ENCODE measurements at regions not wholly inside any gene's neighbourhood (a gene's known extent, or its start where the extent isn't known, plus 50 kb on each side); places are given as distances from the start of the nearest gene placed in this dataset.
"Not testable (repeated sequence)": the region's sequence is repeated elsewhere in the genome, so short reads cannot be mapped to it uniquely, and the experiment has no call there.

GRCh38 chr15:56794553-56795329 lies 61.4 kb upstream of the ZNF280D start:
- H3K79me2 ChIP-seq (ENCODE audit: control insufficient read depth, low read length): no peaks in the 10 kb centered on the region
- H4K20me1 ChIP-seq (ENCODE audit: control insufficient read depth, insufficient read depth, low read depth, low read length): no peaks in the 10 kb centered on the region
- no peaks in the 10 kb centered on the region; the same call in 1 of the 2 replicates for H3K9me3 ChIP-seq (ENCODE audit: control insufficient read depth, insufficient read depth, low read length)
- no peaks in the 10 kb centered on the region for H3F3A ChIP-seq (ENCODE audit: control insufficient read depth, insufficient read depth)
- no peaks in the 10 kb centered on the region for H3K4me1 ChIP-seq (ENCODE audit: control insufficient read depth, low read length)
- no peaks in the 10 kb centered on the region for H3K36me3 ChIP-seq (ENCODE audit: control insufficient read depth, low read length)
- no peak overlapping the region for H3K4me2 ChIP-seq (ENCODE audit: low read length)
- no peak for TF ChIP-seq EZH2phosphoT487 (IDR thresholded peaks at IDR 0.05; ENCODE audit: borderline replicate concordance, low read length)
- no peak for TF ChIP-seq CTCF (IDR thresholded peaks at IDR 0.05; ENCODE audit: low read depth, low read length, poor library complexity, severe bottlenecking)
- no peak overlapping the region for H3K4me3 ChIP-seq (ENCODE audit: low read length)
- no peak overlapping the region for H3K27ac ChIP-seq (ENCODE audit: low read depth, low read length)
- no peaks in the 10 kb centered on the region for H3K27me3 ChIP-seq (ENCODE audit: control insufficient read depth, low read length)
- H3K9me2 ChIP-seq (replicated peaks; ENCODE audit: control insufficient read depth, low read length): no peaks in the 10 kb centered on the region

- H3K9me3 ChIP-seq (ENCODE audit: control insufficient read depth, insufficient read depth, low read length): no peaks in the 10 kb centered on the region; the same call in 1 of the 2 replicates
- H3K9me2 ChIP-seq (replicated peaks; ENCODE audit: control insufficient read depth, low read length): no peaks in the 10 kb centered on the region
- no peak overlapping the region for H3K27ac ChIP-seq (ENCODE audit: low read depth, low read length)
- no peaks in the 10 kb centered on the region for H4K20me1 ChIP-seq (ENCODE audit: control insufficient read depth, insufficient read depth, low read depth, low read length)
- no peaks in the 10 kb centered on the region for H3F3A ChIP-seq (ENCODE audit: control insufficient read depth, insufficient read depth)
- no peaks in the 10 kb centered on the region for H3K79me2 ChIP-seq (ENCODE audit: control insufficient read depth, low read length)
- no peaks in the 10 kb centered on the region for H3K27me3 ChIP-seq (ENCODE audit: control insufficient read depth, low read length)
- H3K4me2 ChIP-seq (ENCODE audit: low read length): no peak overlapping the region
- no peaks in the 10 kb centered on the region for H3K36me3 ChIP-seq (ENCODE audit: control insufficient read depth, low read length)
- TF ChIP-seq CTCF (IDR thresholded peaks at IDR 0.05; ENCODE audit: low read depth, low read length, poor library complexity, severe bottlenecking) (no peak), EZH2phosphoT487 (IDR thresholded peaks at IDR 0.05; ENCODE audit: borderline replicate concordance, low read length) (no peak)
- no peaks in the 10 kb centered on the region for H3K4me1 ChIP-seq (ENCODE audit: control insufficient read depth, low read length)
- H3K4me3 ChIP-seq (ENCODE audit: low read length): no peak overlapping the region
Measured at GRCh38 chr15:56794165-56794552, 60.9 kb upstream of the ZNF280D start.

- H3K4me2 ChIP-seq (ENCODE audit: low read length): no peak overlapping the region
- TF ChIP-seq EZH2phosphoT487 (IDR thresholded peaks at IDR 0.05; ENCODE audit: borderline replicate concordance, low read length): no peak
- H3K79me2 ChIP-seq (ENCODE audit: control insufficient read depth, low read length): no peaks in the 10 kb centered on the region
- H3K4me3 ChIP-seq (ENCODE audit: low read length): no peak overlapping the region
- H3K27ac ChIP-seq (ENCODE audit: low read depth, low read length): no peak overlapping the region
- peaks cover 5% of the 10 kb centered on the region; the same call in 1 of the 2 replicates for H3K9me3 ChIP-seq (ENCODE audit: control insufficient read depth, insufficient read depth, low read length)
- H3F3A ChIP-seq (ENCODE audit: control insufficient read depth, insufficient read depth): no peaks in the 10 kb centered on the region
- no peaks in the 10 kb centered on the region for H3K36me3 ChIP-seq (ENCODE audit: control insufficient read depth, low read length)
- H3K27me3 ChIP-seq (ENCODE audit: control insufficient read depth, low read length): no peaks in the 10 kb centered on the region
- H3K4me1 ChIP-seq (ENCODE audit: control insufficient read depth, low read length): peaks cover under 1% of the 10 kb centered on the region; the same call in 1 of the 2 replicates
- H4K20me1 ChIP-seq (ENCODE audit: control insufficient read depth, insufficient read depth, low read depth, low read length): no peaks in the 10 kb centered on the region
- no peaks in the 10 kb centered on the region for H3K9me2 ChIP-seq (replicated peaks; ENCODE audit: control insufficient read depth, low read length)
Measured at GRCh38 chr15:56792211-56792610, 58.9 kb upstream of the ZNF280D start.

- not testable (repeated sequence) for H3F3A ChIP-seq (ENCODE audit: control insufficient read depth, insufficient read depth); H4K20me1 ChIP-seq (ENCODE audit: control insufficient read depth, insufficient read depth, low read depth, low read length); H3K36me3 ChIP-seq (ENCODE audit: control insufficient read depth, low read length)
Measured at GRCh38 chr15:56791521-56791920, 58.2 kb upstream of the ZNF280D start.

More at GRCh38 chr15:56791521-56791920, 58.2 kb upstream of the ZNF280D start:
- H3K4me3 ChIP-seq (ENCODE audit: low read length); H3K79me2 ChIP-seq (ENCODE audit: control insufficient read depth, low read length); H3K9me3 ChIP-seq (ENCODE audit: control insufficient read depth, insufficient read depth, low read length); H3K27me3 ChIP-seq (ENCODE audit: control insufficient read depth, low read length); H3K9me2 ChIP-seq (replicated peaks; ENCODE audit: control insufficient read depth, low read length); H3K27ac ChIP-seq (ENCODE audit: low read depth, low read length); H3K4me1 ChIP-seq (ENCODE audit: control insufficient read depth, low read length); H3K4me2 ChIP-seq (ENCODE audit: low read length): not testable (repeated sequence)
